Sigmoid colon (tissue), 6 donors: ENCODE measurements at regions not wholly inside any gene's neighbourhood (a gene's known extent, or its start where the extent isn't known, plus 50 kb on each side); places are given as distances from the start of the nearest gene placed in this dataset.

Experiments used
- DNase-seq: peaks from one replicate; pipeline ENCODE4 v3.0.0-alpha.2; 2019
- H3K27ac ChIP-seq, 4 donors: fragments of 200-600 bp; sonication (generic); one replicate each; pipeline ENCODE4 v1.5.1; 2016 to 2019; ENCODE audit warnings: mild to moderate bottlenecking in 1 of 4
- H3K27me3 ChIP-seq, 3 donors: fragments of 200-600 bp; sonication (generic); one replicate each; pipeline ENCODE4 v1.5.1; 2019; ENCODE audit warnings: mild to moderate bottlenecking in 1 of 3
- H3K36me3 ChIP-seq, 4 donors: fragments of 200-600 bp; sonication (generic); one replicate each; pipeline ENCODE4 v1.5.1; 2016 to 2019
- H3K4me1 ChIP-seq, 4 donors: fragments of 200-600 bp; sonication (generic); one replicate each; pipeline ENCODE4 v1.5.1; 2017 to 2019
- H3K4me3 ChIP-seq, 4 donors: fragments of 200-600 bp; sonication (generic); one replicate each; pipeline ENCODE4 v1.5.1; 2017 to 2019; ENCODE audit warnings: mild to moderate bottlenecking in 2 of 4, moderate library complexity in 1 of 4
- H3K9me3 ChIP-seq, 4 donors: fragments of 200-600 bp in 3 of 4; sonication (generic) in 3 of 4; one replicate each; pipeline versions ENCODE4 v1.5.1 to v1.6.1; 2013 to 2019
- CTCF ChIP-seq, 4 experiments: fragments of 450-650 bp in 3 of 4; fragments of 200-600 bp in 1 of 4; IDR thresholded peaks; one replicate each; pipeline ENCODE4 v1.5.1; 2016 to 2019; ENCODE audit warnings: antibody characterized with exemption in 4 of 4, mild to moderate bottlenecking in 3 of 4, moderate library complexity in 2 of 4
- EP300 ChIP-seq, 4 donors: sonication (generic); formaldehyde crosslinking; IDR thresholded peaks; one replicate each; pipeline ENCODE4 v1.6.1; 2017; ENCODE audit warnings: antibody characterized with exemption in 4 of 4
- POLR2A ChIP-seq, 2 donors: fragments of 450-650 bp; IDR thresholded peaks; one replicate each; pipeline ENCODE4 v1.6.1; 2016; ENCODE audit warnings: antibody characterized with exemption in 2 of 2, mild to moderate bottlenecking in 2 of 2, moderate library complexity in 2 of 2
- POLR2AphosphoS5 ChIP-seq, 4 donors: sonication (generic); formaldehyde crosslinking; IDR thresholded peaks; one replicate each; pipeline ENCODE4 v1.6.1; 2017; ENCODE audit warnings: antibody characterized with exemption in 4 of 4
- whole genome bisulfite sequencing, 2 donors: extraction: QIAGEN DNeasy Blood & Tissue Kit; methylation state at CpG; one replicate each; pipeline ENCODE4 v1.1.7; 2013; 5-methylcytosine and 5-hydroxymethylcytosine counted together
- intact Hi-C: fragments of 100-400 bp; cut with DNase I; formaldehyde crosslinking; loops from one replicate; pipeline ENCODE4 v1.15.1; 2023
- donor health status: healthy with polysubstance abuse.
- donor health status: healthy.

GRCh38 chr6:141846639-141847038 lies 286.1 kb upstream of the GJE1 start:
- WGBS, 2 donors: 81% methylated on average over 4 of the region's 4 CpGs
- H3K4me3 ChIP-seq: no peak overlapping the region
- H3K27me3 ChIP-seq: no peaks in the 10 kb centered on the region
- no peaks in the 10 kb centered on the region for H3K9me3 ChIP-seq
- no peak for DNase-seq
- H3K4me1 ChIP-seq: no peaks in the 10 kb centered on the region
- no peaks in the 10 kb centered on the region for H3K36me3 ChIP-seq
- H3K27ac ChIP-seq: no peak overlapping the region
- TF ChIP-seq POLR2AphosphoS5 (IDR thresholded peaks at IDR 0.05) (no peak), POLR2A (IDR thresholded peaks at IDR 0.05) (no peak), EP300 (IDR thresholded peaks at IDR 0.05) (no peak), CTCF (IDR thresholded peaks at IDR 0.05) (no peak)
- intact Hi-C loops: no loop called here

- DNase-seq: no peak
- Histone ChIP-seq H3K27ac (no peak overlapping the region), H3K9me3 (no peaks in the 10 kb centered on the region), H3K4me1 (no peaks in the 10 kb centered on the region), H3K36me3 (no peaks in the 10 kb centered on the region), H3K4me3 (no peak overlapping the region), H3K27me3 (no peaks in the 10 kb centered on the region)
- WGBS, 2 donors: 88 to 92% methylated on average over 3 of the region's 3 CpGs
- intact Hi-C loops: no loop called here
- TF ChIP-seq POLR2AphosphoS5 (IDR thresholded peaks at IDR 0.05) (no peak), POLR2A (IDR thresholded peaks at IDR 0.05) (no peak)
Observed at GRCh38 chr6:141843178-141843834, 289.4 kb upstream of the GJE1 start.

GRCh38 chr6:141833001-141833655 lies 299.6 kb upstream of the GJE1 start:
- H3K9me3 ChIP-seq: no peaks in the 10 kb centered on the region
- H3K36me3 ChIP-seq: no peaks in the 10 kb centered on the region
- H3K27me3 ChIP-seq: no peaks in the 10 kb centered on the region
- H3K4me3 ChIP-seq: no peak overlapping the region
- intact Hi-C loops: no loop called here
- no peak for DNase-seq
- no peak for TF ChIP-seq EP300 (IDR thresholded peaks at IDR 0.05)
- no peak for TF ChIP-seq POLR2AphosphoS5 (IDR thresholded peaks at IDR 0.05)
- TF ChIP-seq CTCF (IDR thresholded peaks at IDR 0.05): no peak
- TF ChIP-seq POLR2A (IDR thresholded peaks at IDR 0.05): no peak
- H3K27ac ChIP-seq: no peak overlapping the region
- 78 to 88% methylated on average over 7 of the region's 7 CpGs for WGBS, 2 donors
- no peaks in the 10 kb centered on the region for H3K4me1 ChIP-seq

DNA sequence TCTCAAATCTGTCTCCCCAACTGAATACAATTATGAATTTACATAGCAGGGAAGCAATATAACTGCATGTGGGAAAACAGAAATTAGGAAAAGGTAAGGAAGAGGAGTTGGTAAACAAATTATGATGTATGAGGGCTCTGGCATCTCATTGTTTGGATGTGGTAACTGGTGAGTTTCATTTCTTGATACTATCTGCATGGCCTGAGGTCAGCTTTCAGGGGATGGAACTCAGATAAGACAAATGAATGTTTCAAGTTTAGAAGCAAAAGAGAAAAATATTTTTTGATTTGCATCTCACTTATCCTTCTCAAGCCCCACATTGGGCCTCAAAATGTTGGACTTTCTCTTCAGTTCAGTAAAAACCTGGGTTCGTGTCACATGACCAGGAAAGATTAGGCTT lies 302.2 kb upstream of the GJE1 start:
- no peaks in the 10 kb centered on the region for H3K27me3 ChIP-seq
- H3K4me1 ChIP-seq: no peaks in the 10 kb centered on the region
- intact Hi-C loops: no loop called here
- no peaks in the 10 kb centered on the region for H3K9me3 ChIP-seq
- no peak for TF ChIP-seq POLR2AphosphoS5 (IDR thresholded peaks at IDR 0.05)
- TF ChIP-seq CTCF (IDR thresholded peaks at IDR 0.05): no peak
- no peak for TF ChIP-seq EP300 (IDR thresholded peaks at IDR 0.05)
- no peak for TF ChIP-seq POLR2A (IDR thresholded peaks at IDR 0.05)
- no peak for DNase-seq
- no peak overlapping the region for H3K4me3 ChIP-seq
- no peaks in the 10 kb centered on the region for H3K36me3 ChIP-seq
- WGBS, 2 donors: 69 to 84% methylated on average over 1 of the region's 1 CpG
- no peak overlapping the region for H3K27ac ChIP-seq

- no peak for DNase-seq
- 30 to 58% methylated on average over 4 of the region's 4 CpGs for WGBS, 2 donors
- Histone ChIP-seq H3K27ac (no peak overlapping the region), H3K27me3 (no peaks in the 10 kb centered on the region), H3K36me3 (no peaks in the 10 kb centered on the region), H3K4me3 (no peak overlapping the region), H3K9me3 (no peaks in the 10 kb centered on the region), H3K4me1 (no peaks in the 10 kb centered on the region)
- TF ChIP-seq POLR2AphosphoS5 (IDR thresholded peaks at IDR 0.05) (no peak), EP300 (IDR thresholded peaks at IDR 0.05) (no peak), POLR2A (IDR thresholded peaks at IDR 0.05) (no peak), CTCF (IDR thresholded peaks at IDR 0.05) (no peak)
- intact Hi-C loops: no loop called here
Observed at GRCh38 chr6:141829566-141830360, 303.0 kb upstream of the GJE1 start.
